Stomach (tissue), 8 donors: ENCODE measurements at regions not wholly inside any gene's neighbourhood (a gene's known extent, or its start where the extent isn't known, plus 50 kb on each side); places are given as distances from the start of the nearest gene placed in this dataset.

Experiments
- DNase-seq, 2 donors: peaks; one replicate each; pipeline versions ENCODE4 v3.0.0 to v3.0.0-alpha.2; 2013 to 2019
- H3K27ac ChIP-seq, 5 donors: fragments of 200-600 bp in 4 of 5; sonication (generic) in 4 of 5; one replicate each; pipeline ENCODE4 v1.5.1; 2013 to 2019; ENCODE audit warnings: mild to moderate bottlenecking in 1 of 5, moderate library complexity in 1 of 5
- H3K27me3 ChIP-seq, 3 donors: fragments of 200-600 bp; sonication (generic); one replicate each; pipeline ENCODE4 v1.5.1; 2017 to 2019; ENCODE audit warnings: mixed run types in 1 of 3
- H3K36me3 ChIP-seq, 4 donors: fragments of 200-600 bp; sonication (generic); 1 replicate in 3 of 4; 2 replicates in 1 of 4; pipeline ENCODE4 v1.5.1; 2016 to 2019
- H3K4me1 ChIP-seq, 4 donors: fragments of 200-600 bp; sonication (generic); one replicate each; pipeline ENCODE4 v1.5.1; 2016 to 2019
- H3K4me3 ChIP-seq, 4 donors: fragments of 200-600 bp; sonication (generic) in 3 of 4; one replicate each; pipeline ENCODE4 v1.5.1; 2016 to 2019; ENCODE audit warnings: mild to moderate bottlenecking in 1 of 4
- H3K9me3 ChIP-seq, 4 donors: fragments of 200-600 bp; sonication (generic); one replicate each; pipeline ENCODE4 v1.5.1; 2016 to 2019
- CTCF ChIP-seq, 7 experiments: fragments of 450-650 bp in 4 of 7; fragments of 200-600 bp in 3 of 7; sonication (generic) in 3 of 7; IDR thresholded peaks; one replicate each; pipeline ENCODE4 v1.5.1; 2016 to 2019; ENCODE audit warnings: antibody characterized with exemption in 7 of 7, control low read depth in 2 of 7, mild to moderate bottlenecking in 1 of 7
- EP300 ChIP-seq: sonication (generic); formaldehyde crosslinking; IDR thresholded peaks from one replicate; pipeline ENCODE4 v1.6.1; 2017; ENCODE audit warnings: antibody characterized with exemption
- POLR2A ChIP-seq, 4 donors: fragments of 450-650 bp; IDR thresholded peaks; one replicate each; pipeline ENCODE4 v1.6.1; 2016; ENCODE audit warnings: antibody characterized with exemption in 4 of 4, control low read depth in 2 of 4, mild to moderate bottlenecking in 1 of 4, moderate library complexity in 1 of 4
- POLR2AphosphoS5 ChIP-seq, 3 donors: sonication (generic); formaldehyde crosslinking; IDR thresholded peaks; one replicate each; pipeline ENCODE4 v1.6.1; 2016; ENCODE audit warnings: antibody characterized with exemption in 3 of 3
- WGBS, 5 donors: extraction: QIAGEN DNeasy Blood & Tissue Kit in 3 of 5; methylation state at CpG; one replicate each; pipeline versions ENCODE4 v1.1.5 to v1.1.7; 2013 to 2018; 5-methylcytosine and 5-hydroxymethylcytosine counted together
- intact Hi-C: fragments of 100-400 bp; cut with DNase I; formaldehyde crosslinking; loops from one replicate; pipeline ENCODE4 v1.15.1; 2023; ENCODE audit warnings: low total_unique reads
- donor health status: healthy with polysubstance abuse.
- donor health status: Bipolar disorder and iron deficiency.
- donor health status: healthy.

GRCh38 chr7:22564511-22565045, 64.6 kb upstream of the STEAP1B start:
- DNase-seq = no peak

GRCh38 chr7:22563621-22564241, 63.7 kb upstream of the STEAP1B start:
- intact Hi-C loops = loop anchor here (10.0 kb wide), 1 partner anchor 161 kb away; the partner anchor contains the start of gene IL6
- WGBS, 5 donors = 42 to 53% (median 47%) methylated on average over 7 to 11 of the region's 11 CpGs
- H3K9me3 ChIP-seq = no peaks in the 10 kb centered on the region
- H3K36me3 ChIP-seq = no peaks in the 10 kb centered on the region
- TF ChIP-seq POLR2AphosphoS5 (IDR thresholded peaks at IDR 0.05) (no peak), CTCF (IDR thresholded peaks at IDR 0.05) (no peak), POLR2A (IDR thresholded peaks at IDR 0.05) (no peak)
- peaks cover 16 to 56% (median 28%) of the 10 kb centered on the region in 4 donors for H3K4me1 ChIP-seq
- H3K4me3 ChIP-seq = no peak overlapping the region
- no peak for DNase-seq
- H3K27ac ChIP-seq = peak overlapping the region in 2 of 5 donors; percentile 16 to 18
- peaks cover 0 to 24% (median 6%) of the 10 kb centered on the region in 3 donors for H3K27me3 ChIP-seq

More at GRCh38 chr7:22564511-22565045, 64.6 kb upstream of the STEAP1B start:
- Histone ChIP-seq H3K4me1 (peaks cover 16 to 58% (median 28%) of the 10 kb centered on the region in 4 donors), H3K36me3 (no peaks in the 10 kb centered on the region), H3K27me3 (peaks cover 0 to 24% (median 6%) of the 10 kb centered on the region in 3 donors), H3K27ac (peak overlapping the region in 2 of 5 donors; percentile 18), H3K4me3 (no peak overlapping the region), H3K9me3 (no peaks in the 10 kb centered on the region)
- no peak for TF ChIP-seq EP300
- no peak for TF ChIP-seq POLR2A (IDR thresholded peaks at IDR 0.05)
- no peak for TF ChIP-seq POLR2AphosphoS5 (IDR thresholded peaks at IDR 0.05)
- TF ChIP-seq CTCF (IDR thresholded peaks at IDR 0.05) = no peak
- intact Hi-C loops = loop anchor here (10.0 kb wide), 1 partner anchor 160 kb away; the partner anchor contains the start of gene IL6
- WGBS, 5 donors = 61 to 76% (median 73%) methylated on average over 6 of the region's 6 CpGs

GRCh38 chr7:22563032-22563501, 63.1 kb upstream of the STEAP1B start:
- H3K9me3 ChIP-seq = no peaks in the 10 kb centered on the region
- peaks cover 16 to 56% (median 28%) of the 10 kb centered on the region in 4 donors for H3K4me1 ChIP-seq
- TF ChIP-seq POLR2A (IDR thresholded peaks at IDR 0.05) (no peak), EP300 (no peak), POLR2AphosphoS5 (IDR thresholded peaks at IDR 0.05) (no peak), CTCF (IDR thresholded peaks at IDR 0.05) (no peak)
- H3K27me3 ChIP-seq = peaks cover 0 to 24% (median 6%) of the 10 kb centered on the region in 3 donors
- 12 to 30% (median 14%) methylated on average over 10 of the region's 10 CpGs for WGBS, 5 donors
- peak overlapping the region in 1 of 5 donors; percentile 16 for H3K27ac ChIP-seq
- no peaks in the 10 kb centered on the region for H3K36me3 ChIP-seq
- H3K4me3 ChIP-seq = no peak overlapping the region
- peak in 1 of 2 donors; percentile 65 for DNase-seq
- intact Hi-C loops = loop anchor here (10.0 kb wide), 1 partner anchor 162 kb away; the partner anchor contains the start of gene IL6

- 58 to 69% (median 62%) methylated on average over 5 of the region's 5 CpGs for WGBS, 5 donors
- TF ChIP-seq EP300 (no peak), CTCF (IDR thresholded peaks at IDR 0.05) (no peak), POLR2A (IDR thresholded peaks at IDR 0.05) (no peak), POLR2AphosphoS5 (IDR thresholded peaks at IDR 0.05) (no peak)
- intact Hi-C loops = loop anchor here (10.0 kb wide), 1 partner anchor 163 kb away; the partner anchor contains the start of gene IL6
- Histone ChIP-seq H3K4me1 (peaks cover 16 to 56% (median 28%) of the 10 kb centered on the region in 4 donors), H3K4me3 (no peak overlapping the region), H3K27me3 (peaks cover 0 to 24% (median 6%) of the 10 kb centered on the region in 3 donors), H3K36me3 (no peaks in the 10 kb centered on the region), H3K9me3 (no peaks in the 10 kb centered on the region), H3K27ac (peak overlapping the region in 3 of 5 donors; percentile 26 to 66 (median 58))
- no peak for DNase-seq
Observed at GRCh38 chr7:22561895-22562593, 62.1 kb upstream of the STEAP1B start.
